COLO668 (cell line): ENCODE measurements at regions not wholly inside any gene's neighbourhood (a gene's known extent, or its start where the extent isn't known, plus 50 kb on each side); places are given as distances from the start of the nearest gene placed in this dataset.
"Not testable (repeated sequence)": the region's sequence is repeated elsewhere in the genome, so short reads cannot be mapped to it uniquely, and the experiment has no call there.

ENCODE experiments used
- DNase-seq: peaks from one replicate; lab custom pipeline; 2025; ENCODE audit not compliant: unreplicated experiment; lab: John Stamatoyannopoulos, UW

DNA sequence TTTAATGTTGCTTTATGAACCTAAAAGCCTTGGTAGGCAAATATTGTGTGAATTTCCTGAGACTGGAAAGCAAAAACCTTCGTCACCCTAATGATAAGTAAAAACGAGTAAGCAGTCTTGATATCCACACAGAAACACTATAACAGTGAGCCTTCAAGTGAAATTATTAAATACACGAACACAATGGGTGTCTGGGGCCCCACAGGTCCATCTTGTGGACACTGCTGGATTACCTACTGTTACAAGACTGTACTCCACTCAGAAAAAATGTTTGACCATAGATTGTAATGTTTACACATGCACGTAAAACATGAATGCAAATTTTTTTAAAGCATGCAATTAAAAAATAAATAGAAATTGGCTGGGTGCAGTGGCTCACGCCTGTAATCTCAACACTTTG, 466.9 kb downstream of the CD83 start:
- DNase-seq, result no peak

DNA sequence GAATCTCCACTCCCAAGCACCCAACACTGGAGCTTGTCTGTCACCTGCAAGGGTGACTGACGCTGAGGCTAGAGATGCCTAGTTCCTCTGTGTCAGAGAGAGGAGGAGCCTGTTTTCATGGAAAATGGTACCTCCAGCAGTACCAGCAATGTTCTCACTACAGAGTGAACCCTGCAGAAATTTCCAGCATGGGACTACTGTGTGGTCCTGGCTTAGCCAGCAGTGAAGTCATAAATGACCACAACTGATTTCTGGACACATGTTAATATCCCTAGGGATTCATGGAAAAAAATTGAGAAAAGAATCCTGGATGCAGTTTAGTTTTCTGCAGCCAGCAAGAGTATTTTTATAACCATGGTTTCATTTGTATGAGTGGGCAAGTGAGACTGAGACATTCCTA, 468.1 kb downstream of the CD83 start:
- DNase-seq, result no peak

DNA sequence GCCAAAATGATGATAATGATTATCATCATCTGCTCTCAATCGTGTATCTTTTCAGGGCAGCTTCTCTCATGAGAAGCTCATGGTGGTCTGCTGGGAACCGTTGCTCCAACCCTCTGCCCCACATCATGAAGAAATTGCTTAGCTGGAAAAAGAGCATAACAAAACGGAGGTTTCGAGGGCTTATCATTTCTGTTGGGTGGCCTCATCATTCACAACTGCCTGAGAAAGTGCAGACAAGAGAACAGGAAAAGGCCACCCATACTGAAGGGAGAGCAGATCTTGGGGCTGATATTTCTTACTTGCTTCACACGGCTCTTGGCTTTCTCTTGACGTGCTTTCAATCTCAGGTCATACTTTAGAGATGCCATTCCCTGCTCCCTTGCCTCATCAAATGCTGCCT, 471.6 kb downstream of the CD83 start:
- DNase-seq, result no peak

DNA sequence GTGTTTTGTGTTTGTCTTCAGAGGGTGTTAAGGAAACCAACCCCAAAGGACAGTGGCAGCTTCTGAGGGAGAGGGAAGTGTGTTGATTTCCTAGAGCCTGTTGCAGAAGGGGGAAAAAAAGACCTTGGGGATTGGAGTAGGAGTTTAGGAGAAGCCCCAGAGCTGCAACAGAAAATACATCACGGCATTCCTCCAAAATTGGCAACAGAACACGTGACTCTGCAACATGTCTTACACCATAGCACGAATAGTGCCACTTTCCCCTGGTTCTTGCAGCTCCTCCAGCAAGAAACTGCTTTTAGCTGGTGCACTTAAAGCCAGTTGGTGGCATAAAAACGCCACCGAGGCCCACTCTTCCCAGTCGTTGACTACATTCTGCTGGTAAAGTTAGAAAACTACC, 473.0 kb downstream of the CD83 start:
- DNase-seq, result no peak

DNA sequence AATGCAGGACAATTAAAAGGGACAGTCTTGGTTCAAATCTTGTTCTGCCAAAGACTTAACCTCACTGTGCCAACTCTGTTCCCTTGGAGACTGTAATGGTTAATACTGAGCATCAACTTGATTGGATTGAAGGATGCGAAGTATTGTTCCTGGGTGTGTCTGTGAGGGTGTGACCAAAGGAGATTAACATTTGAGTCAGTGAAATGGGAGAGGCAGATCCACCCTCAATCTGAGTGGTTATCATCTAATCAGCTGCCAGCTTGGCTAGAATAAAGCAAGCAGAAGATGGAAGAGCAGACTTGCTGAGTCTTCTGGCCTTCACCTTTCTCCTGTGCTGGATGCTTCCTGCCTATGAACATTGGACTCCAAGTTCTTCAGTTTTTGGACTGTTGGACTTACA, 474.4 kb downstream of the CD83 start:
- DNase-seq, result no peak

DNA sequence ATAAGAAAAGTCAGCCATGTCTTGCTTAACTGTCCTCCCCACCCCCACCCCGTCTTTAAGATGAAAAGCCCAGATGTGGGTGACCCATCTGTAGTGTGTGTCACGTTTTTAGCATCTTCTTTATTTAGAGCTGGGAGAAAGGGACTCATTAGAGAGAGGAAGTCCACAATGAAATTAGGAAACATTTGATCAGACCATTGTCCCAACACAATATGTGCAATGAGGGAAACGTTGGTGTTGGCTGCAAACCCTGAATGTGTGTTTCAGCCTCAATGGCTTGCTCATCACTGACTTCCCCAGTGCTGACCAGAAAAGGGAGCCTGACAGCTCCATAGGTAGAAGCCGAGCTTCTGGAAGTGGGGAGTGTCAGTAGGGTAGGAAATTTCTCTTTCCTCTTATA, 475.7 kb downstream of the CD83 start:
- no peak for DNase-seq

DNA sequence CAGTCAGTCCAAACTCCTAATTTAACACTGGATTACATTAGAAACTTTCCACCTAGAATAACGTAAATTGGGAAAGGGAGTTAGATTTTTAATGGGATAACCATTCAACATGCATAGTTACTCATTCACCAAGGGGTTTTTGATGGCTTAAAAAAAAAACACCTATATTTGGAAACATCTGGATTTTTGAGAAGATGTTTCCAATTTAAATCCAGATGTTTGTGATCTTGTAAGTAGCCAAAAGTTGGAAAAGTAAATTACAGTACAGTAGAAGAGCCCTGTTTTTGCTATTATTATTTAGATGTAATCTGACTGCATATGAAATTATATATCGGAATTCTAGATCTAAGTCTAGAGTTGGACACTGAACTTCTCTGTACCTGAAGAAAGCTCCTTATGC, 478.2 kb downstream of the CD83 start:
- DNase-seq, result no peak

DNA sequence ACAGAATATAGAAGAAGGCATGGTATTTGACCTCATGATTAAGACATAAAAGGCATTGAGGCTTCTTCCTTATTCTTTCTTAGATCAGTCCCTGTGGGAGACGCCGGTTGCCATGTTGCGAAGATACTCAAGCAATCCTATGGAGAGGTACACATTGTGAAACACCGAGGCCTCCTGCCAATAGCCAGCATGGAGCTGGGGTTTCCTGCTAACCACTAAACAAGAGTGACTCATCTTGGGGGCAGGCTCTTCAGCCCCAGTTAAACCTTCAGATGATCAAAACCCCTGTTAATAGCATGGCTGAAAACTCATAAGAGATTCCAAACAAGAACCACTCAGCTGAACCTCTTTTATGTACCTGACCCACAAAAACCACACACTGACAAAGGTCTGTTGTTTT, 478.8 kb downstream of the CD83 start:
- DNase-seq, result no peak

DNA sequence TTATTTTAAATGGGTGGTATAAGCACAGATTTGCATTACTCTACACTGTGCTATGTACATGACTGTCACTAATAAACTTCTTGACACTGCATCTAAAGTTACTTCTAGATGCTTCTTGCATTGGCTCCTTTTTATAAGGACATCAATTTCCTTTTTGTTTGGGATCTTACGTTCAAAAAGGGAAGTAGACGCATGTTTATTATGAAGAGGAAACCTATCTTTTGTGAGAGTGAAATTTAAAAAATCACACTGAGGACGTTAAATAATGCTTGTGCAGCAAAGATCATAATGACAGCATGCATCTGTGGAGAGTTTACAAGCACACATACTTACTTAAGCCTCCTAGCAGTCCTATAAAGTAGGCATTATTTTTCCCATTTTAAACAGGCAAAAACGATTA, 479.5 kb downstream of the CD83 start:
- no peak for DNase-seq

DNA sequence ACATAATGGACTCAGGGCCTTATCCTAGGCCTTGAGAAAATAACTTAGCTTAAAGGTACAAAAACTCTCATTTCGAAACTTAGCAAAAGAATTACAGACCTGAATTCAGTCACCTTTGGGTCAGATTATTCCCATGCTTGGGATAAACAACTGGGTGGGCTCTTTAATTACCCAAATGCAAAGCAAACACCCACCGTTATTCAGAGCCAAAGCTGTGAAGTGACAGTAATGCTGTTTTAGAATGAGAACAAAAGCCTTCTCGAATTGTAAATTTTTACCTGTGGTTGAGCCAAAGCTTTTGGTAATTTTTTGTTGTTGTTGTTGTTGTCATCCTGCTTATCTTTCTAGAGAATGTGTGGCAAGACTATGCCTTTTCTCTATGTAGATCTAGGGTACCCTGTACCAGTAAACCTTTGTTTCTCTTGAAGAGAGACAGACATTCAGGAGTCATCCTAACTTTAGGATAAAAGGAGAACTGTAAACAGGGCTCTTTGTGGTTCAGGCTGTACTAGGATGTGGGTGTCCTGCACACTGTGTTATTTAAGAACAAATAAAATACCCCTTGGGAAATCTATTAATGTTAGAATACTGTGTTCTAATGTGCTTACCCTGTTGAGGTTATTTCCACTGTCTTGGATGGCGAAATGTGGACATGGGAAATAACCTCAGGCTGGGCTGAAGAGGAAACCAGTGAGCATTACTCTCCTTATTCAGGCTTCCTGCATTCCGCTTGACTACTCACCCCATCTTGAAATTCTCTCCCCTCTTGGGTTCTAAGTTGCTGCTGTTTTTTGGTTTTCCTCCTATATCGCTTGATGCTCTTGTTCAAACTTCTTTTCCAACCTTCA, 480.7 kb downstream of the CD83 start:
- DNase-seq, result no peak

DNA sequence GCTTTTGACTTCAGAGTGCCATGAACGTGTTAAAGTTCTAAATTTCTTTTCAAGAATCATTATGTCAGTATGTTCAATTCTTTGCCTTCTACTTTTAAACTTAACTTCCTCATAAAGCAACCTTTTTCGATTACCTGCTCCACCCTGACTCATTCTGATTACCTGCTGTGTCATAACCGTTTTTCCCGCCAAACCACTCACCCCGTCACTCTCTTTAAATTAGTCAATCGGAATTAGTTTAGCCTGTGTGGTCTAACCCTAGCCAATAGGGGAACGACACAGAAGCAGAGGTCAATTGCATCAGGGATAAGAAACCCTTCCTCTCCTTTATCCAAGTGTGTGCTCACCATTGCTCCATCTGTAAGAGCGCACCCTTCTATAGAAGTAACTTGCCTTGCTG, 482.7 kb downstream of the CD83 start:
- not testable (repeated sequence) for DNase-seq

DNA sequence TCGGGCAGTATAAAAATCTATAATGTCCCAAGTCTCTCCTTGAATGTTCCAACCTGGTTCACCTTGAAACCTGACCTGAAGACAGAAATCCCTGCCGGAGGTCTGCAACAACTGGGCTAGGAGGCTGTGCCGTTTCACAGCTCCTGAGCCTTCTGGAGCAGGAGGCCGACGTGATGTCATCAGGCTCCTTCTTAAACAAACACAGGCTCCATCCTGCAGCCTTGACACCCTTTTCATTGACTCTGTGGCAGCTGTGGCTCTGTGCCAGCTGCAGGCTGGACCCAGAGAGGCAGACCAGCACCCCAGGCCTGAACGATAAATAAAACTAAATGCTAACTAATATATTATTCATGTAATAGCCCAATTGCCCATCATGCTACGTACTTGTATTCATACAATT, 483.9 kb downstream of the CD83 start:
- DNase-seq, result peak; percentile 84

DNA sequence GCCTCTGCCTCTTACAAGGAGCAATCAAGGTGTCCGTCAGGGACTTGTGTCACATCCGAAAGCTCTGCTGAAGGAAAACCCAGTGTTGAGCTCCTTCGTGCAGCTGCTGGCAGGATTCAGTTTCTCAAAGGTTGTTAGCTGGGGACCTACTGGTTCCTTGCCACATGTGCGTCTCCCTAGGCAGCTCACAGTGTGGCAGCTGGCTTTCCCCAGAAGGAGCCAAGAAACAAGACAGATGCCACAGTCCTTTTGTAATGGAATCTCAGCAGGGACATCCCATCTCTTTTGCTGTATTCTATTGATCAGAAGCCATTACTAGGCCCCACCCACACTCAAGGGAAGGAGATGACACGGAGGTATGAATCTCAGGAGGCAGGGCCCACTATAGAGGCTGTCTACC, 488.8 kb downstream of the CD83 start:
- no peak for DNase-seq

DNA sequence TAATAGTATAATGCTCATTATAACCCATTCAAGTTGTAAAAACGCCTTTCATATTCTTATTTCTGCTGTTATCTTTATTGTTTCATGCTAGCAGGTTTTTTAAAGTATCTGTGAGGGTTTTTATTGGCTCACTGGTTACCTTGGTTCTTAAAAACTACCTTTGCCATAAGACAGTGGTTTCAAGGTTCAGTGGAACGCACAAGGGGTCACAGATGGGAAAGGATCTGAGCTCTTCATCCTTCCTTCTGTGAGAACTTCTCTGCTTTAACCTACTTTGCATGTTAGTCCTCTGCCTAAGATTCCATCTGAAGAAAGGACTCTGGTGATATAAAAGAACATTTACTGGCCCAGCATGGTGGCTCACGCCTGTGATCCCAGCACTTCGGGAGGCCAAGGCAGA, 492.6 kb downstream of the CD83 start:
- DNase-seq, result no peak

DNA sequence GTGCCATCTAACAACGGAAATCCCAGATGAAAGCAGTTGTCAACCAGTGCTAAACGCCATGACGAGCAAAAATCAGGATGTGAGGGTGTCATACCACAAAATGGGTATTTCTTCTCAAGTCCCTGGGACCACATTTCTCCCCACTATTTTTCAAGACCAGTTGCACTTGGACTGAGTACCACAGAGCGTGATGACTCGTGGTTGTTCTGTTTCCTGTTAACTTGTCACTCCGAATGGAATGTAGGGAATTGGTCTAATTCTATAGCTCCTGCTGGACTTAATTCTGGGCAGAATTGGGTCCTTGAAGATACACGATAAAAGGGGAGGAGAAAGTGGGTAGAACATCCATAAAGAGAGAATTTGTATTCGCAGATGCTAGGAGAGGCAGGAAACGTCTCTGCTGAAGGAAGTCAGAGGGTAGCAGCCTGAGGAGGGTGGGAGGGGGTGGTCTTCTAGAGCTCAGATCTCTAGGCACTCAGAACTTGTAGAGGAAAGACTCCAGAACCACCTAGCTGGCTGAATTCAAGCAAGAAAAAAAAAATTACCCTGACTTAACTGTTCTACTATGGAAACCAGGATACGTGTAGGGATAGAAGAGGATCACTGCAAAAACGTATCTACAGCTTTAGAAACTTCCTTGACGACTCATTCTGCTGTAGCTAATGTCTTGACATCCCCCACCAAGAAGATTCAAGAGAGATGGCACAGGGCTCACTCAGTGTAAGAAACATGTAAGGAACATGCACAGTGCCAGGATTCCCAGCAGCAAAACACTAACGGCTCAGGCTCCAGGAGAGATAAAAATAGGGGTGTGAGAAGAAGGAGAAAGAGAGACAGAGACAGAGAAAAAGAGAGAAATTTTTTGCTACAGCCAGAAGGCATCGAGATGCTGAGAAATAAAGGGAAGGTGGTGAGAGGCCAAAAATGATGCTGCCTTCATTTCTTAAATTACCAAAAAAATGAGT, 494.7 kb downstream of the CD83 start:
- no peak for DNase-seq

DNA sequence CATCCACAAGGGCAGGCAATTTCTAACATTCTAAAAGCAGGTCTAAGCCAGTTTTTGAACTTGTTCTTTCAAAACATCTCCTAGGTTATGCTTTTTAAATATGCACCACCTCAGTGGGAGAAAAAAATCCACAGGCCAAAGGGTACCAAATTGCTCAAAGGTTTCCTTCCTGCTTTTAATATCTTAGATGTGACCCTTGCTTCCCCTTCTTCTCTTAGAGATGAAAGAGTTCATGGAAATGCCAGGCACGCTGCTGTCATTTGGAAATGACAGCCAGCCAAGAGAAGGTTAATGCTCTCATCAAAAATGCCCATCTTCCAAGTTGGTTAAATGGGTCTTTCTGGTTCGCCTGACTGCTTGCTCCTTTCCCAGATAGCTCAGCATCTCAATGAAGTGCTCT, 497.1 kb downstream of the CD83 start:
- no peak for DNase-seq

DNA sequence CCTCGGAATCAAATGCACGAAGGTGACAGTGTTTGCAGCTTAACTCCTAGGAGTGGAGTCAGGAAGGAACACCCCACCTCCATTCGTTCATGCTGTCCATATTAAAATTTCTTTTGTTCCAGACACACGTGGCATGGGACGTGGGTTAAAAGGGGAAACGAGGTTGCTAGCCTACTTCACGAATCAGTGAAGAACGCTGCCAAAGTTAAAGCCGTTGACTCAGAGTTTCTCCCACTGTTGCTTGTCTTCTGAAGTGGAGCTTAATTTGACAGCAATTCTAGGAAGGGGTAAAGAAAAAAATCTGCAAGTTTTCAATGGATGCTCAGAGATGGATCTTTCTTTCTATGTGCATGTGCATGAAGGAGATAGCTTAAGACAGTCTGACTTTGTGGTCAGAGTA, 499.1 kb downstream of the CD83 start:
- DNase-seq, result no peak

DNA sequence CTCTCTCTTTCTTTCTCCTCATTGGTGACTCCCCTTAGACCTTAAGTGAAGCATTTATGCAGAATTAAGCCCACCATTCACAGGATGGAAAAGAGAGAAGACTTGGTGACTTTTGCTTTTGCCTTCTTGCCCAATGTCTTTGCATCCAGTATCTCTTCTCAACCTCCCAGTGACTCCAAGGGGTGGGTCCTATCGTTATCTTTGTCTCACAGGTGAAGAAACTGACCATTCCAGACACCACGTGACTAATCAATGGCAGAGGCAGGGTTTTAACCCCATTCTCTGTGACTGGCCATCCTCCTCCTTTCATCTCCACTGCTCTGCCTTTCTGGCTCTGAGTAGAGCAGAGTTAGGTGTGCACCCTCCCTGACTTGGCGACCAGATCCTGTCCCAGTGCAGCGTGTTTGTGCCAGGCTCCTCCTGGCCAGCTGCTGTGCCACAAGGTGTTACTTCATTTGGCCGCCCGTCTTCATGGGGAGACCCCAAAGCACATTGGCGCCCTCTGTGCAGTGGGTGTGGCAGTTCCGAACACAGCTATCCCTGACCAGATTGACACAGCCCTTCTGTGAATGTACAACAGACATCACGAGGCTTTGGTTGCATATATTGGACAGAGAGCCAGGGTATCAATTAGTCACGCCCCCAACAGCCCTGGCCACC, 501.3 kb downstream of the CD83 start:
- DNase-seq, result no peak

DNA sequence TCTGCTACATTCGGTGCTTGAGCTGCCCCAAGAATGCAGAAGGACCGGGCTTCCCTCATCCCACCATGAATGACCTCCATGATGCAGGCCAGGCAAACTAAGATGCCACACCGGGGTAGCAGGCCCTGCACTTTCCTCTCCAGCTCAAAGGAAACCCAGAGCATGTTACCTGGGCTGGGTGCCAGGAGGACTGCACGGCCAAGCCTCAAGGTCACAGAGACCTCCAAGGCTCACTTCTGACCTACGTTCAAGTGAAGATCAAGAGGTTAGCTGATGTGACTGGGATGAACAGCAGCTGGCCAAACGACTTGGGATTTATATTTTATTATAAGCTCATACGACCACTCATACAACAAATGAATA, 501.8 kb downstream of the CD83 start:
- DNase-seq, result no peak

DNA sequence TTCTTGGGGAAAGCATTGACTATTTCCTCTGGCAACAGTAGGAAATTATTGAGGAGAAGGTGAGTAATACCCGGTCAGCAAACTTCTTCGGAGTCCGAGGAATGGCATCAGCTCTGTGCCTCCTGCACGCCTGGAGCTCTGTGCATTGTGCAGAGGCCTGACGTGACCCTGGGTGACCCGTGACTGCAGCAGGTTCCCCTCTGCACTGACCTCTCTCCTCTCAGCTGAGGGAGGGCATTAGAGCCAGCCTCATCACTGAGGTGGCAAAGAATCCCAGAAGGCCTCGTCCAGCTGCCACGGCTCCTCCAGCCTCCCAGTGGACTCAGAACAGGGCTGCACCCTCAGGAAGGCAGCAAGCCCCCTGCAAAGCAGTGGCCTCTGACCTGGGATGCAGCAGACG, 502.9 kb downstream of the CD83 start:
- DNase-seq, result no peak

DNA sequence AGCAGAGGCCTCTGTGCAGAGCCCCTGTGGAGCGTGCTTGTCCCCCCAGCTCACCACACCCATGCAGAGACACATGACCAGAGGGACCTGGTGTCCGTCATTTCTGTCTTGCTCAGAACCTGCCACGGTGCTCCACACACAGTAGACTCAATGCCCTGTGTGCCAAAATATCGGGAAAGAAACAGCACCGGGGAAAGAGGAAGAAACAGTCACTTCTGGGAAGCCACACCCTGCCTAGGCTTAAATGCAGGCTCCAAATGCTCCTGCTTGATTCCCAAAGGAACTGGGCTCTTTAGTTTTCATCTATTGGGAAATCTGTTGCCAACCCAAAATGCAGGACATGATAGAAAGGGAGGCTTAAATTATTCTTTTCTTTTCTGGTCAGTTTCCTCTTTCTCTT, 503.9 kb downstream of the CD83 start:
- no peak for DNase-seq

DNA sequence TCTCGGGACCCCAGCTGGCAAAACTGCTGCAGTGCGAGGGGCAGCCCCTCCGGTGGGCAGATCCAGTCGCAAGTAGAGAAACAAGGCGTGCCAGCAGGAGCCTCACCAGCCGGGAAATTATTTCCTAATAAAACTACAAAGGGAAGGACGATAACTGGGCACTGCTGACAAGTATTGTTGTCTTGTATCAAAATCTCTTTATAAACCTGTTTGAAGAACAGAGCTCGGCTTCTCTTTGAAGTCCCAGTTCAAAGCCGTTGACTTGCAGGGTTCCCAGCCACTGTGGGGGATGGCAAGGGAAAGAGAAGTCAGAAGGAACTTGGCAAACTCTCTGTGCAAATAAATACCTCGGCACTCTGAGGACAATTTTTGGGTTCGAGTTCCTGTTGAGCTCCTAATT, 504.5 kb downstream of the CD83 start:
- no peak for DNase-seq
